HG02623 (cell line): ENCODE measurements at regions not wholly inside any gene's neighbourhood (a gene's known extent, or its start where the extent isn't known, plus 50 kb on each side); places are given as distances from the start of the nearest gene placed in this dataset.

Experiments used
- ATAC-seq: cut with Tn5 transposase; IDR thresholded peaks from one replicate; pipeline ENCODE4 v1.9.1; 2021; ENCODE audit warnings: moderate library complexity; ENCODE audit not compliant: unreplicated experiment

GRCh38 chr7:25789701-25790640 lies 362.0 kb upstream of the NFE2L3 start:
- ATAC-seq: no peak

GRCh38 chr7:25790963-25791362 lies 361.0 kb upstream of the NFE2L3 start:
- no peak for ATAC-seq

DNA sequence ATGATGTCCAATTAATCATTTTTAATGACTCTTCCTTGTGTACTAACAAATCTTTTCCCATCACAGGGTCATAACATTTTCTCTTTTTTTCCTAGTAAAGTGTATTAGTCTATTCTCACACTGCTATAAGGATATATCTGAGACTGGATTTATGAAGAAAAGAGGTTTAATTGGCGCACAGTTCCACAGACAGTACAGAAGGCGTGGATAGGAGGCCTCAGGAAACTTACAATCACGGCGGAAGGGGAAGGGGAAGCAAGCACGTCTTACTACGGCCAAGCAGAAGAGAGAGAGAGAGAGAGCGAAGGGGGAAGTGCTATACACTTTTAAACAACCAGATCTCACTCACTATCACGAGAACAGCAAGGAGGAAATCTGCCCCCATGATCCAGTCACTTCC lies 359.4 kb upstream of the NFE2L3 start:
- no peak for ATAC-seq

DNA sequence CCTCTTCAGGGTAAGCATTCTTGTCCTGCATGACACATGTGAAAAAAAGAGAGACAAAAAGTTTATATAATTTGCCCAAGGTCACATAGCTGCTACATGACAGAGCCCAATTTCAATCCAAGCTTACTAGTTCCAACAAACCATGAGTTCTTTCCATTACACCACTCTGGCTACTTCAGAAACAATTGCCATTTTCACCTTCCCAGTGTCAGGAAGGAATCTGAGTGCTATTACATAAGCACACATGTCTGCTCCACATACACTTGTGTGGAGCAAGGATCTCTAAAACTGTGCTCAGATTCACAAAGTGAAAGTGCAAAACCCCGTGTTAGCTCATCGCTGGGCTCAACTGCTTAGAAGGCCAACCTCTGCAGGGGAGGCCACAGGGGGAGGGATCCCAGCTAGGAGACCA lies 356.2 kb upstream of the NFE2L3 start:
- no peak for ATAC-seq

GRCh38 chr7:25798344-25798743 lies 353.7 kb upstream of the NFE2L3 start:
- no peak for ATAC-seq

GRCh38 chr7:25801214-25801613 lies 350.8 kb upstream of the NFE2L3 start:
- ATAC-seq: no peak

DNA sequence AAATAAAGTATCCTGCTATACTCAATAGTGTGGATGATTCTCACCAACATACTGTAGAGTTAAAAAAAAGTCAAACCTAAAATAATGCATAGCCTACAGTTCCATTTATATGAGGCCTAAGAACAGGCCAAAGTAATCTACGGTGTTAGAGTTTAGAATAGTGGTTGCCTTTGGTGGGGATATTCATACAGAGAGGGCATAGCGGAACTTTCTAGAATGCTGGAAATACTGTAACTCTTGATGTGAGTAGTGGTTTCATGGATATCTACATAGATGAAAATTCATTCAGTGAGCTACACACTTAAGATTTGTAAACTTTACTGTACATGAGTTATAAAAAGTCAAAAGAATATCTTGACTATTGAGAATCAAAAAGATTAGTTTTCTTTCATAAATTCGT lies 349.9 kb upstream of the NFE2L3 start:
- no peak for ATAC-seq

DNA sequence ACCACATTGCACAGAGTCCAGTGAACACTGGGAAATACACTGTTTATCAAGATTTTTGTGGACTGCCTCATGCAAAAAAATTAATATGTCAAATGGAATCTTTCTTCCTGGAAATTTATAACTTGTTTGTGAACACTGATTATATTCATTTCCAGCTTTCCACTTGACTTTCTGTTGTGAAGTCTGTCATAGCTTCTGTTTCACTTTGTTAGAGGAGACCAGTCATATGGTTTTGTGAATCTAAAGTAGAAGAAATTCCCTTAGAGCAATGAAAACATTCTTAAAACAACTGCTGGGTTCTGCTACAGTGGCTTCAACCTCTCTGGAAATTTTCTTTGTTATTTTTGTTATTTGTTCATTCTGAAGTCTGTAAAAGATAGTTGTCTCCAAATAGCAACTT lies 349.5 kb upstream of the NFE2L3 start:
- ATAC-seq: no peak

DNA sequence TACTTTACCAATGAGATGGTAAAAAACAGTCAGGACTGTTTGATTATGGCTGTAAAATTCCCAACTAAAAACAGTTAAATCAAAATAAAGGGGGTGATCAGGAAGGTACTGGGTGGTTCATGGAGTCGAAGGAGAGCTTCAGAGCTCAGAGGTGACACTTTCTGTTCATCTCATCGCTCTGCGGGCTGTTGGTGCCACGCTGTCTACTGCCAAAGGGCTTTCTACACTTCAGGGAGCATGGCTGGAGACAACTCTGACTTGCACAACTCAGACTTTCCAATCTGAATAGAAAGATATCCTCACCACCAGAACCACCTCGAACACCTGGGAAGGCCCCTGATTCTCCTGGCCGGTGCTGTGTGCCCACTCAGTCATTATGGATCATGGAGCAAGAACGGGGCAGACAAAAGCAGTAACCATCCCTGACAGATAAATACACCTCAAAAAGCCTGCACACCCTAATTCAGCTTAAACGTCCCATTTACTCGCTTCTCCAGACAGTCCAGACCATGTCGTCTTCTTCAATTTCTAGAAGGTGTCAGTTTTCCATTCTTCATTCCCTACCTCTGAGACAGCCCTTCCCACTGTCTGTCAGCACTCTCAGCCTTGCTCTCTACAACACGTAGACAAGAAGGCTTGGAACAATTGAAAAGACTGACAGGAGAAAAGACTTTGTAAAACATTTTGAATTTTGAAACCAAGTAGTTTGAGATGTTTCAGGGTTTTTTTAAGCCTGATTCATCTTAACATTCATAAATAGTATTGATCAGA lies 348.7 kb upstream of the NFE2L3 start:
- no peak for ATAC-seq

GRCh38 chr7:25804154-25804553 lies 347.8 kb upstream of the NFE2L3 start:
- ATAC-seq: no peak

DNA sequence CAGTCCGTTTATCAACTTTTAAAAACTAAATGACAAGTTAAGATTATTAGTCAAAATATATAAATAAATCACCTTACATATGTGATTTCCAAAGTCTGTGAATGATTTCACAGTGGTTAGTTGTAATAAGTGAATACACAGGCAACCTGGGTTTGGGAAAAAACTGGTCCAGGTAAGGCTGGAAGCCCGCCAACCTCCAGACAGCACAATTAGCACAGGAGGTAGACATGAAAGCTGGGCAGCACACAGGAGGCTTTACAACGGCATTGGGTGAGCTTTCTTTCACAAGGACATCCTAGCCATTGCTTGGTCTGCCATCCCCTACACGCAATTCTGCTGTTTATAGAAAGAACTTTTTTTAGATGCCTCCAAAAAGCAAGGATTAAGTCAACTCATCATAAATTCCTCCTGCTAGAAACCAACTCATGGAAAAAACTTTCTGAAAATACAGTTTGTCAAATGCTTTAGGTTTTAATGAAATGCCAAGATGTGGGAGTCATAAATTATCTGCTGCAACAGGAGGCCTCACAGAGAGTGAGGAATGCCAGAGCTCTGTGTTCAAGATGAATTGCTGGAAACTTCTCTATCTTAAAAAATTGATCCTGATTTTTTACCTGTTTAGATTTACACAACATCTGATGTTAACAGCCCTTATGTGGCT lies 346.8 kb upstream of the NFE2L3 start:
- no peak for ATAC-seq

DNA sequence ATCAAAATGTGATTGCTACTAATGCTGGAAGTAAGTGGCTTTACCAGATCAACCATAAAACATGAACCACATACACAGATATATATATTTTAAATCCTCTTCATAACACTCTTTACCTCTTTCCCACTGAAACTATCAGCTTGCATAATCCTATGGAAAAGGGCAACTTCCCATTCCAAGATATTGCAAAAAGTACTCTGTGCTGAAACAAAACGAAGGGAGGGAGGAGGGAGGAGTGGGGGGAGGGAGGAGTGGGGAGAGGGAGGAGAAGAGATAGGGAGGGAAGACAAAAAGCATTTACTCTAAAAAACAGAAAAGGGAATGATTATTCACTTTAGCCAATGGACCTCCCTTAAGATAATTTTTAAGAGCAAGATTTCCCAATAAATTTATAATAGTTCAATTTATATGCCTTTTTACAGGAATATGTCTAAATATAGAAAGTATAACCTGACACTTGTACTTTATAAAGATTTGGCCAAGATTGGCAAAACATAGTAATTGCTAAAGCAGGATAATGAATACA lies 344.8 kb upstream of the NFE2L3 start:
- ATAC-seq: no peak

DNA sequence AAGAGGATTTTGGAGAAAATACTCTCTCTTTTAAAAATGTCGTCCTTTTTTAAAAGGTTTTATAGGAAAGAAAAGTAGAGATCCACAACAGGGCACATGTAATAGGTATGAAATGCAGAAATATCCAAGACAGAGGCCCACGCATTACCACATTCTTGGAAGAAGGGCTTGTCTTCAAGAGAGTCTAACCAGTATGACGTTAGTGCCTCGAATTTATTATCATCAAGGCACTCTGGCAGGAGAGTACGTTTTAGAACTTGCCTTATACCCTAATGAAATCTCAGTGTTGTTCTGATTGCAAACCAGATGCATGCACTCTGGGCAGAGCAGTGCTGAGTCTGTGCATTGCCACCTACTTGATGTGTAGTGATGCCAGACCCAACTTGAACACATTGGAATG lies 342.6 kb upstream of the NFE2L3 start:
- no peak for ATAC-seq

- ATAC-seq: no peak
These were observed 339.7 kb upstream of the NFE2L3 start for GRCh38 chr7:25812086-25812850.

GRCh38 chr7:25813381-25813780 lies 338.6 kb upstream of the NFE2L3 start:
- no peak for ATAC-seq

DNA sequence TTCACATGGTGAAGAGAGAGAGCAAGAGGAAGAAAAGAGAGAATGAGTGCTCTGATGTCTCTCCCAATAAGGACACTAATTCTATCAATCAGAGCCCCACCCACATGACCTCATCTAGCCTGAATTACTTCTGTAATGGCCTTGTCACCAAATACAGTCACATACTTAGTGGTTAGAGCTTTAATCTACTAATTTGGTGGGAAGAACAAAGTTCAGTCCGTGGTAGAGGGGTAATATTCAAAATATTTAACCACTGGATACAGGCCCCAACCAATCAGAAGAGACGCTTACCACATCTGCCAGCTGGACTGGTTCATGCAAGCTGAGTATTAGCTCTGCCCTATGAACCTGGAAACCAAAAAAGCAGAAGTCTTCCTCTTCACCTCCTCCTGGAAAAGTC lies 336.3 kb upstream of the NFE2L3 start:
- ATAC-seq: no peak

GRCh38 chr7:25820432-25821040 lies 331.5 kb upstream of the NFE2L3 start:
- ATAC-seq: no peak

DNA sequence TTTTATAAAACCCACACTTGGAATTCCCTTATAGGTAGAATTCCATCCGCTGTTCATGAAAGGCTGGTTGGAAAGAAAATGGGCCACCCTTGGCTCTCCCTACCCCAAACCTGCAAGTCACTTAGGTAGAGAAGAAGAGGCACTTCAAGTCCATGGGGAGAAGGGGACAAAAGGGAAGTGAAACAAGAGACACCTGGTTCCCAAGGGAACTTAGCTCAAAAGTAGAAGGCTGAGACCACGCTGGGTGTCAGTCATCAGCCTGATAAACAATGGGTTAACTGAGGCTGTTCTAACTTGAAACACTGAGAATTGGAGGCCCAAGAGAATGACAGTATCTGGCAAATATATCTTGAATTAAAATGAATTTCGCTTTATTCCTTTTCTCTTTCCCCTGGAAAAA lies 330.8 kb upstream of the NFE2L3 start:
- no peak for ATAC-seq

- no peak for ATAC-seq
These were observed 329.2 kb upstream of the NFE2L3 start for GRCh38 chr7:25822823-25823222.

- no peak for ATAC-seq
These were observed 328.4 kb upstream of the NFE2L3 start for GRCh38 chr7:25823571-25823970.
